SU-DHL-6 (cell line): ENCODE measurements at regions not wholly inside any gene's neighbourhood (a gene's known extent, or its start where the extent isn't known, plus 50 kb on each side); places are given as distances from the start of the nearest gene placed in this dataset.

Experiments
- H2AFZ ChIP-seq: fragments of 200-600 bp; sonication (generic); 2 replicates; pipeline ENCODE4 v1.6.1; 2014; ENCODE audit warnings: low read depth, mild to moderate bottlenecking, moderate library complexity, mixed read lengths, antibody characterized with exemption, low read length; ENCODE audit not compliant: severe bottlenecking
- H3F3A ChIP-seq: fragments of 200-600 bp; shearing (Covaris generic); 2 replicates; pipeline ENCODE4 v1.6.0; 2016; ENCODE audit warnings: antibody characterized with exemption, mild to moderate bottlenecking; ENCODE audit not compliant: insufficient read depth
- H3K27ac ChIP-seq: fragments of 200-600 bp; sonication (generic); 2 replicates; pipeline ENCODE4 v1.5.1; 2016; ENCODE audit warnings: low read depth, mild to moderate bottlenecking, low read length, moderate library complexity, mixed read lengths
- H3K27me3 ChIP-seq: fragments of 200-600 bp; sonication (generic), shearing (Covaris generic); 2 replicates; pipeline ENCODE4 v1.6.0; 2014; ENCODE audit warnings: mild to moderate bottlenecking, low read length
- H3K36me3 ChIP-seq: fragments of 200-600 bp; sonication (generic); 2 replicates; pipeline ENCODE4 v1.6.1; 2014; ENCODE audit warnings: mild to moderate bottlenecking, low read length, mixed read lengths
- H3K4me2 ChIP-seq: fragments of 300-600, 200-600 bp; shearing (Covaris generic), sonication (generic); 2 replicates; pipeline ENCODE4 v1.6.0; 2014; ENCODE audit warnings: low read length, low read depth, mild to moderate bottlenecking; ENCODE audit not compliant: poor library complexity, severe bottlenecking
- H3K4me3 ChIP-seq: fragments of 200-600 bp; sonication (generic); 2 replicates; pipeline ENCODE4 v1.5.1; 2014; ENCODE audit warnings: antibody characterized with exemption, low read length, mild to moderate bottlenecking, mixed read lengths; ENCODE audit not compliant: insufficient read depth, poor library complexity, severe bottlenecking
- H3K79me2 ChIP-seq: fragments of 200-600 bp; sonication (generic); 2 replicates; pipeline ENCODE4 v1.6.1; 2014; ENCODE audit warnings: mild to moderate bottlenecking, low read length, moderate library complexity; ENCODE audit not compliant: insufficient read depth
- H3K9ac ChIP-seq: fragments of 200-600 bp; sonication (generic); 2 replicates; pipeline ENCODE4 v1.7.0; 2014; ENCODE audit warnings: mild to moderate bottlenecking, low read length
- H3K9me2 ChIP-seq: fragments of 200-600 bp; sonication (generic); replicated peaks from 2 replicates; pipeline ENCODE4 v1.6.1; 2014; ENCODE audit warnings: low read length; ENCODE audit not compliant: insufficient read depth
- H3K9me3 ChIP-seq: fragments of 200-600 bp; sonication (generic); 2 replicates; pipeline ENCODE4 v1.6.1; 2014; ENCODE audit warnings: low read length, mixed read lengths; ENCODE audit not compliant: insufficient read depth
- H4K20me1 ChIP-seq: fragments of 200-600 bp; sonication (generic); 2 replicates; pipeline ENCODE4 v1.6.1; 2014; ENCODE audit warnings: low read depth, mild to moderate bottlenecking, antibody characterized with exemption, low read length, moderate library complexity, mixed read lengths
- EZH2phosphoT487 ChIP-seq: fragments of 200-600 bp; sonication (generic), shearing (Covaris generic); conservative IDR thresholded peaks from 2 replicates; pipeline ENCODE4 v1.6.1; 2018; ENCODE audit warnings: mild to moderate bottlenecking, antibody characterized with exemption, low read length, moderate library complexity, mixed read lengths
- TF ChIP-seq, protein P1 (sequence below): fragments of 200-600 bp; sonication (generic); IDR thresholded peaks from one replicate; pipeline ENCODE4 v1.5.1; 2017; ENCODE audit warnings: antibody characterized with exemption, mild to moderate bottlenecking, low read length, moderate library complexity; ENCODE audit not compliant: insufficient read depth, poor library complexity, severe bottlenecking

DNA sequence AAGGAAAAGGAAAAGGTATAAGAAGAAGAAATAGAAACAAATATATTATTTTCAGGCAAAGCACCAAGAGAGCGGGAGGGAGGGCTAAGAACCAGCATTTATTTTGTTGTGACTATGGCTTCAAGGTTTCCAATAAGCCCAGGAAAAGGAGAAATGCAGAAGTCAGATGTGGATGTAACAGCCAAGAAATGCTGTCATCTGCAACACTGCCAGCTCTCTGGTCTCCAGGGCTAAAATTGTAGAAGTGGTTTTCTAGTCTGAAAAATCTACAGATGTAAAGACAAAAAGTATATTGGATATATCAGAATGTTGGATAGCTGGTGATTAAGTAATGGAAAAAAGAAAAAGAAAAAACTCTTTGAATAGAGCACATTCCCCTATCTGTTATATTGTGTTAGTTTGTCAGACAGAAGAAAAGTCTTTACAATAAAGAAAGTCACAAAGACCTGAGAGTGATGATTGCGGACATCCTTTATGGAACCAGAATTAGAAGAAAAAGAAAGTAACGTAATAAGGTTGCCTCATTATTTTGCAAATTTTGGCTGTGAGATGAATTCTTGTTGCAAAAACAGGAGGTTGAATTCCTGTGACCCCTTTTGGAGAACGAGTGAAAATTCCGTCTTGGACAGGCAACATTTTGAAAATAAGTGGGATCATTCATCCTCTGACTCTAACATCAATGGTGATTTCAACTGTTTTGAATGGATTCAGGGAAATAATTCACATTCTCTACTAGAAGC is 938.1 kb downstream of the TTLL7 start:
- TF ChIP-seq, protein P1, sequence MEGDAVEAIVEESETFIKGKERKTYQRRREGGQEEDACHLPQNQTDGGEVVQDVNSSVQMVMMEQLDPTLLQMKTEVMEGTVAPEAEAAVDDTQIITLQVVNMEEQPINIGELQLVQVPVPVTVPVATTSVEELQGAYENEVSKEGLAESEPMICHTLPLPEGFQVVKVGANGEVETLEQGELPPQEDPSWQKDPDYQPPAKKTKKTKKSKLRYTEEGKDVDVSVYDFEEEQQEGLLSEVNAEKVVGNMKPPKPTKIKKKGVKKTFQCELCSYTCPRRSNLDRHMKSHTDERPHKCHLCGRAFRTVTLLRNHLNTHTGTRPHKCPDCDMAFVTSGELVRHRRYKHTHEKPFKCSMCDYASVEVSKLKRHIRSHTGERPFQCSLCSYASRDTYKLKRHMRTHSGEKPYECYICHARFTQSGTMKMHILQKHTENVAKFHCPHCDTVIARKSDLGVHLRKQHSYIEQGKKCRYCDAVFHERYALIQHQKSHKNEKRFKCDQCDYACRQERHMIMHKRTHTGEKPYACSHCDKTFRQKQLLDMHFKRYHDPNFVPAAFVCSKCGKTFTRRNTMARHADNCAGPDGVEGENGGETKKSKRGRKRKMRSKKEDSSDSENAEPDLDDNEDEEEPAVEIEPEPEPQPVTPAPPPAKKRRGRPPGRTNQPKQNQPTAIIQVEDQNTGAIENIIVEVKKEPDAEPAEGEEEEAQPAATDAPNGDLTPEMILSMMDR, result no peak
- no peak for TF ChIP-seq EZH2phosphoT487
- no peak overlapping the region for H2AFZ ChIP-seq

DNA sequence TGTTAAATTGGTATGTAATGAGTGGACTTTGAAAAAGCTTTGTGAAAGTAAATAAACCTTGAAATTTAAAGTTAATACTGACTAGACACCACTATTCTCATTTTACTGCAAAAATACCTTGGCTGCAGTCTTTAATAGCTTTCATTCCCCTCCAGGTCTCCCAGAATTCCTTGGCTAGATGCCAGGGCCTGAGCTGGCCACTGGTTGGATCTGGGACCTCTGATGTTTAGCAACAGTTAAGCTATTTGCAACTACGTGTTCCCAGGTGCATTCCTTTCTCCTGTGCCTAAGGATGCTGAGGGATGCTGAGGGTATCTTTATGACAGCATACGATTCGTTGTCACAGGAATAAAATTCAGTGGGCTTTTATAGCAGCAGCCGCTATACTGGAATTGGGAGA is 938.7 kb downstream of the TTLL7 start:
- H3K36me3 ChIP-seq, result no peaks in the 10 kb centered on the region
- H2AFZ ChIP-seq, result no peak overlapping the region
- no peaks in the 10 kb centered on the region for H3F3A ChIP-seq
- no peak overlapping the region for H3K27ac ChIP-seq
- H4K20me1 ChIP-seq, result no peaks in the 10 kb centered on the region
- no peaks in the 10 kb centered on the region for H3K79me2 ChIP-seq
- H3K27me3 ChIP-seq, result no peaks in the 10 kb centered on the region
- no peaks in the 10 kb centered on the region for H3K9me3 ChIP-seq
- no peak overlapping the region for H3K9ac ChIP-seq
- H3K4me2 ChIP-seq, result no peak overlapping the region
- H3K9me2 ChIP-seq, result no peaks in the 10 kb centered on the region
- no peak overlapping the region for H3K4me3 ChIP-seq
- TF ChIP-seq, protein P1, result no peak
- no peak for TF ChIP-seq EZH2phosphoT487

More for the DNA sequence above, 938.1 kb downstream of the TTLL7 start:
- Histone ChIP-seq H4K20me1 (no peaks in the 10 kb centered on the region), H3K27me3 (no peaks in the 10 kb centered on the region), H3K9me3 (no peaks in the 10 kb centered on the region), H3F3A (no peaks in the 10 kb centered on the region), H3K9ac (no peak overlapping the region), H3K4me2 (no peak overlapping the region), H3K4me3 (no peak overlapping the region), H3K9me2 (no peaks in the 10 kb centered on the region), H3K27ac (no peak overlapping the region), H3K36me3 (no peaks in the 10 kb centered on the region), H3K79me2 (no peaks in the 10 kb centered on the region)

DNA sequence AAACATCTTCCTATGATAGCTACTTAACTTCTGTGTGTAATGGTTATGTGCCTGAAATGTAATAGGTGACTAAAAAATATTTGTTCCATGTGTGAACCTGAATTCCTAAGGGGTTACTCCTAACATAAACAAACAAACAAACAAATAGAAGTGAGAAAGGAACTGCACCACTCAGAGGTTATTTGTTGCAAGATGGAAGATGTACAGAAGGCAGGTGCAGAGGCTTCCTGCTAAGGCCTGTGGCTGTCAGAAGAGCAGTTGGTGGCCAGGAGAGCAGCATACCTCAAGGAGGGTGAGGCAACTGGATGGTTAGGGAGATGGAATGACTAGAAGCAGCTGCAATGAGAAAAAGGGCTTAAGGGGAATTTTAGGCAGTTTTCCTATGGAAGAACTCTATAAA is 940.6 kb downstream of the TTLL7 start:
- Histone ChIP-seq H3K27ac (no peak overlapping the region), H2AFZ (no peak overlapping the region), H3K79me2 (no peaks in the 10 kb centered on the region), H3K4me3 (no peak overlapping the region), H3K9ac (no peak overlapping the region), H3K4me2 (no peak overlapping the region), H3K9me3 (no peaks in the 10 kb centered on the region), H3K27me3 (no peaks in the 10 kb centered on the region), H3F3A (no peaks in the 10 kb centered on the region), H3K36me3 (no peaks in the 10 kb centered on the region), H4K20me1 (no peaks in the 10 kb centered on the region), H3K9me2 (no peaks in the 10 kb centered on the region)
- TF ChIP-seq, protein P1, result no peak
- no peak for TF ChIP-seq EZH2phosphoT487
